Stimulated activated CD4-positive, alpha-beta T cell treated with anti-CD3 and anti-CD28 coated beads, Interleukin-1b, Interleukin-23, amount 100 ng/mL, for 24 hours (primary cell): ENCODE measurements at regions not wholly inside any gene's neighbourhood (a gene's known extent, or its start where the extent isn't known, plus 50 kb on each side); places are given as distances from the start of the nearest gene placed in this dataset.

Experiments used
- DNase-seq, 4 experiments: peaks; one replicate each; pipeline ENCODE4 v3.0.0-alpha.2; 2020; ENCODE audit warnings: low read depth in 4 of 4, low spot score in 1 of 4

- no peak for DNase-seq
These were observed 228.1 kb upstream of the TNRC6C start for GRCh38 chr17:77730376-77730775.

- no peak for DNase-seq
These were observed 224.8 kb upstream of the TNRC6C start for GRCh38 chr17:77733576-77734296.

GRCh38 chr17:77734371-77735080 lies 224.0 kb upstream of the TNRC6C start:
- no peak for DNase-seq

- no peak for DNase-seq
These were observed 223.4 kb upstream of the TNRC6C start for GRCh38 chr17:77735081-77735565.

- DNase-seq = no peak
These were observed 222.8 kb upstream of the TNRC6C start for GRCh38 chr17:77735566-77736198.

GRCh38 chr17:77736199-77736585 lies 222.3 kb upstream of the TNRC6C start:
- no peak for DNase-seq

- DNase-seq = no peak
These were observed 221.8 kb upstream of the TNRC6C start for GRCh38 chr17:77736721-77737120.

- DNase-seq = no peak
These were observed 220.8 kb upstream of the TNRC6C start for GRCh38 chr17:77737442-77738265.

- no peak for DNase-seq
These were observed 219.6 kb upstream of the TNRC6C start for GRCh38 chr17:77738751-77739531.

GRCh38 chr17:77740481-77740880 lies 218.0 kb upstream of the TNRC6C start:
- no peak for DNase-seq

GRCh38 chr17:77741109-77741508 lies 217.4 kb upstream of the TNRC6C start:
- peak in 2 of 4 experiments; percentile 4 to 13 for DNase-seq

- DNase-seq = no peak
These were observed 215.9 kb upstream of the TNRC6C start for GRCh38 chr17:77742579-77742978.

- no peak for DNase-seq
These were observed 214.2 kb upstream of the TNRC6C start for GRCh38 chr17:77744066-77744988.

GRCh38 chr17:77745702-77746101 lies 212.8 kb upstream of the TNRC6C start:
- no peak for DNase-seq

GRCh38 chr17:77746393-77746792 lies 212.1 kb upstream of the TNRC6C start:
- DNase-seq = no peak

- no peak for DNase-seq
These were observed 211.5 kb upstream of the TNRC6C start for GRCh38 chr17:77746896-77747554.

- no peak for DNase-seq
These were observed 210.1 kb upstream of the TNRC6C start for GRCh38 chr17:77748436-77748835.

- no peak for DNase-seq
These were observed 209.2 kb upstream of the TNRC6C start for GRCh38 chr17:77749321-77749751.

GRCh38 chr17:77749989-77750388 lies 208.5 kb upstream of the TNRC6C start:
- no peak for DNase-seq
